Progenitor cell of endocrine pancreas (in vitro differentiated cells): ENCODE measurements at regions not wholly inside any gene's neighbourhood (a gene's known extent, or its start where the extent isn't known, plus 50 kb on each side); places are given as distances from the start of the nearest gene placed in this dataset.
"Not testable (repeated sequence)": the region's sequence is repeated elsewhere in the genome, so short reads cannot be mapped to it uniquely, and the experiment has no call there.

Experiments used
- DNase-seq: peaks from one replicate; pipeline ENCODE4 v3.0.0; 2021; ENCODE audit warnings: low spot score; ENCODE audit not compliant: unreplicated experiment
- H3K27ac Mint-ChIP-seq: 2 replicates; pipeline ENCODE4 v1.8.0; 2021; ENCODE audit warnings: mild to moderate bottlenecking, moderate library complexity, mixed read lengths
- H3K27me3 Mint-ChIP-seq: 2 replicates; pipeline ENCODE4 v1.8.0; 2021; ENCODE audit warnings: mixed read lengths
- H3K36me3 Mint-ChIP-seq: 2 replicates; pipeline ENCODE4 v1.8.0; 2022; ENCODE audit warnings: mixed read lengths; ENCODE audit not compliant: insufficient read depth
- H3K4me1 Mint-ChIP-seq: 2 replicates; pipeline ENCODE4 v1.8.0; 2021; ENCODE audit warnings: low read depth, mixed read lengths
- H3K4me3 Mint-ChIP-seq: 2 replicates; pipeline ENCODE4 v1.8.0; 2021; ENCODE audit warnings: low read depth, mild to moderate bottlenecking, moderate library complexity, mixed read lengths
- H3K9me3 Mint-ChIP-seq: 2 replicates; pipeline ENCODE4 v1.8.0; 2021; ENCODE audit warnings: low read depth, mixed read lengths
- TF ChIP-seq, protein P1 (sequence below): fragments of 200-600 bp; sonication (generic); IDR thresholded peaks from one replicate; pipeline ENCODE4 v1.5.0; 2021; ENCODE audit warnings: antibody characterized with exemption, mild to moderate bottlenecking; ENCODE audit not compliant: unreplicated experiment

DNA sequence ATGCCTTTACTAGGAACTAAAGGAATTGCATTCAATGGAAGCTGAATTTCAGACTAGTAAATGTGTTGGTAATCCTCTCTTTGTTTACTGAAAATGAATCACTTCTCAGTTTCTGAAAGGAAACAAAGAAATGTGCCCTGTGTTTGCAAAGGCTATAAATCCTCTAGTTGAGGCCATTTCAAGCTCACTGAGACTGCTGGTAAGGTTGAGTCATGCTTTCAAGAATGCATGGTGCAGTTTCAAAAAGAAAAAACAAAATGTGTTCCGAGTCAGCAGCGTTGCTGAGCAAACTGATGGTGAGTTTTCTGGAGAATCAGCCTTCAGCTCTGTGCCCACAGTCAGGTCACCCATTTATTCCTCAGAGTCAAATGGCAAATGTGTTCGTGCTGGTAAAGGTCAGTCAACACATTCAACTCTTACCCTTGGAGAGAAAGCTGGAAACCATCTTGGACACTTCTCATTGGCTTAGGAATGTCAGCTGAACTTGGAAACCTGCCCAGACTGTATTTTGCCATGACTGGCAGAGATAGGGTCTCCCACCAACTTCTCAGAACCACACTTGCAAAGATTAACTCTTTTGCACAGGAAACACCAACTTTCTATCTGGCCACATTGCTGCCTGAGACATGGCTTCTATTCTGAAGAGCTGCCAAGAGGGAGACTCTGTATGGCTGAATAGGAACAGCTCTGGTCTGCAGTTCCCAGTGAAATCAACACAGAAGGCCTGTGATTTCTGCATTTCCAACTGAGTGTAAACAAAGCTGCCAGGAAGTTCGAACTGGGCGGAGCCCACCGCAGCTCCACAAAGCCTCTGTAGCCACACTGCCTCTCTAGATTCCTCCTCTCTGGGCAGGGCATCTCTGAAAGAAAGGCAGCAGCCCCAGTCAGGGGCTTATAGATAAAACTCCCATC lies 484.4 kb downstream of the ATP23 start:
- Mint-ChIP-seq H3K36me3 (peaks cover 9% of the 10 kb centered on the region), H3K4me1 (peaks cover 20% of the 10 kb centered on the region), H3K27me3 (no peaks in the 10 kb centered on the region), H3K4me3 (no peak overlapping the region), H3K27ac (peak overlapping the region; percentile 97), H3K9me3 (peaks cover 27% of the 10 kb centered on the region)
- TF ChIP-seq, protein P1, sequence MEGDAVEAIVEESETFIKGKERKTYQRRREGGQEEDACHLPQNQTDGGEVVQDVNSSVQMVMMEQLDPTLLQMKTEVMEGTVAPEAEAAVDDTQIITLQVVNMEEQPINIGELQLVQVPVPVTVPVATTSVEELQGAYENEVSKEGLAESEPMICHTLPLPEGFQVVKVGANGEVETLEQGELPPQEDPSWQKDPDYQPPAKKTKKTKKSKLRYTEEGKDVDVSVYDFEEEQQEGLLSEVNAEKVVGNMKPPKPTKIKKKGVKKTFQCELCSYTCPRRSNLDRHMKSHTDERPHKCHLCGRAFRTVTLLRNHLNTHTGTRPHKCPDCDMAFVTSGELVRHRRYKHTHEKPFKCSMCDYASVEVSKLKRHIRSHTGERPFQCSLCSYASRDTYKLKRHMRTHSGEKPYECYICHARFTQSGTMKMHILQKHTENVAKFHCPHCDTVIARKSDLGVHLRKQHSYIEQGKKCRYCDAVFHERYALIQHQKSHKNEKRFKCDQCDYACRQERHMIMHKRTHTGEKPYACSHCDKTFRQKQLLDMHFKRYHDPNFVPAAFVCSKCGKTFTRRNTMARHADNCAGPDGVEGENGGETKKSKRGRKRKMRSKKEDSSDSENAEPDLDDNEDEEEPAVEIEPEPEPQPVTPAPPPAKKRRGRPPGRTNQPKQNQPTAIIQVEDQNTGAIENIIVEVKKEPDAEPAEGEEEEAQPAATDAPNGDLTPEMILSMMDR = no peak
- DNase-seq = no peak

DNA sequence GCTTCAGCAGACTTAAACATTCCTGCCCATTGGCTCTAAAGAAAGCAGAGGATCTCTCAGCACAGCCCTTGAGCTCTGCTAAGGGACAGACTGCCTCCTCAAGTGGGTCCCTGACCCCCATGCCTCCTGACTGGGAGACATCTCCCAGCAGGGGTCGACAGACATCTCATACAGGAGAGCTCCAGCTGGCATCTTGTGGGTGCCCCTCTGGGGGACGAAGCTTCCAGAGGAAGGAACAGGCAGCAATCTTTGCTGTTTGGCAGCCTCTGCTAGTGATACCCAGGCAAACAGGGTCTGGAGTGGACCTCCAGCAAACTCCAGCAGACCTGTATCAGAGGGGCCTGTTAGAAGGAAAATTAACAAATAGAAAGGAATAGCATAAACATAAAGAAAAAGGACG lies 485.1 kb downstream of the ATP23 start:
- not testable (repeated sequence) for H3K27me3 Mint-ChIP-seq, DNase-seq, H3K36me3 Mint-ChIP-seq
- Mint-ChIP-seq H3K4me1 (peaks cover 20% of the 10 kb centered on the region), H3K9me3 (peaks cover 24% of the 10 kb centered on the region), H3K27ac (peak overlapping the region; percentile 97), H3K4me3 (peak overlapping the region; percentile 7)

DNA sequence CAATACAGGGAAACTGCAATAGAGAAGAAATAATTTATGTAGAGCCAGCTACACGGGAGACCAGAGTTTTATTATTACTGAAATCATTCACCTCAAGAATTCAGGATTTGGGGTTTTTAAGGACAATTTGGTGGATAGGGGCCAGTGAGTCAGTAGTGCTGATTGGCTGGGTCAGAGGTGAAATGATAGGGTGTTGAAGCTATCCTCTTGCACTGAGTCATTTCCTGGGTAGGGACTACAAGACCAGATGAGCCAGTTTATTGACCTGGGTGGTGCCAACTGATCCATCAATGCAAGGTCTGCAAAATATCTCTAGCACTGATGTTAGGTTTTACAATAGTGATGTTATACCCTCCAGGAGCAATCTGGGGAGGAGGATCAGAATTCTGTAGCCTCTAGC lies 486.3 kb downstream of the LRIG3 start:
- H3K9me3 Mint-ChIP-seq = peaks cover 11% of the 10 kb centered on the region
- no peaks in the 10 kb centered on the region for H3K4me1 Mint-ChIP-seq
- no peaks in the 10 kb centered on the region for H3K27me3 Mint-ChIP-seq
- DNase-seq = no peak
- no peak overlapping the region for H3K4me3 Mint-ChIP-seq
- H3K27ac Mint-ChIP-seq = no peak overlapping the region
- TF ChIP-seq, protein P1 = no peak
- peaks cover 4% of the 10 kb centered on the region for H3K36me3 Mint-ChIP-seq

DNA sequence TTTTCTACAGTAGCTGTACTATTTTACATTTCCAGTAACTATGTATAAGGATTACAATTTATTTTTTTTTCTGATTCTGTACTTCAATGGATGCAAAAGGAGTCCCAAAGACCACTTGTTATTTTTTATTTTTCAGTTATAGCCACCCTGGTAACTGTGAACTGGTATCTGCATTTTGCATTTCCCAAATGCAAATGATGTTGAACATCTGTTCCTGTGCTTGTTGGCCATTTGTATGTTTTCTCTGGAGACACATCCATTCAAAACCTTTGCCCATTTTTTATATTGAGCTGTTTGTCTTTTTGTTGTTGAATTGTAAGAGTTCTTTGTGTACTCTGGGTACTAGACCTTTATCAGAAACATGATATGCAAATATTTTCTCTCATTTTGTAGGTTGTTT lies 485.6 kb downstream of the LRIG3 start:
- Mint-ChIP-seq H3K36me3 (peaks cover 3% of the 10 kb centered on the region), H3K4me1 (no peaks in the 10 kb centered on the region)

GRCh38 chr12:58435647-58436046 lies 484.7 kb downstream of the LRIG3 start:
- Mint-ChIP-seq H3K27ac (no peak overlapping the region), H3K4me3 (no peak overlapping the region), H3K36me3 (peaks cover 1% of the 10 kb centered on the region), H3K9me3 (peaks cover 10% of the 10 kb centered on the region), H3K27me3 (no peaks in the 10 kb centered on the region), H3K4me1 (no peaks in the 10 kb centered on the region)
- no peak for DNase-seq
- TF ChIP-seq, protein P1 = no peak

More for the DNA sequence above, 485.6 kb downstream of the LRIG3 start:
- Mint-ChIP-seq H3K27me3 (no peaks in the 10 kb centered on the region), H3K27ac (no peak overlapping the region), H3K4me3 (no peak overlapping the region), H3K9me3 (peaks cover 11% of the 10 kb centered on the region)
- TF ChIP-seq, protein P1 = no peak
- DNase-seq = no peak

GRCh38 chr12:58441483-58441882 lies 478.8 kb downstream of the LRIG3 start:
- TF ChIP-seq, protein P1 = no peak
- H3K9me3 Mint-ChIP-seq = no peaks in the 10 kb centered on the region
- H3K4me1 Mint-ChIP-seq = peaks cover 3% of the 10 kb centered on the region
- H3K27me3 Mint-ChIP-seq = no peaks in the 10 kb centered on the region
- no peaks in the 10 kb centered on the region for H3K36me3 Mint-ChIP-seq
- H3K27ac Mint-ChIP-seq = no peak overlapping the region
- H3K4me3 Mint-ChIP-seq = no peak overlapping the region
- no peak for DNase-seq
